ENCODE measurements at regions not wholly inside any gene's neighbourhood (a gene's known extent, or its start where the extent isn't known, plus 50 kb on each side); places are given as distances from the start of the nearest gene placed in this dataset.

DNA sequence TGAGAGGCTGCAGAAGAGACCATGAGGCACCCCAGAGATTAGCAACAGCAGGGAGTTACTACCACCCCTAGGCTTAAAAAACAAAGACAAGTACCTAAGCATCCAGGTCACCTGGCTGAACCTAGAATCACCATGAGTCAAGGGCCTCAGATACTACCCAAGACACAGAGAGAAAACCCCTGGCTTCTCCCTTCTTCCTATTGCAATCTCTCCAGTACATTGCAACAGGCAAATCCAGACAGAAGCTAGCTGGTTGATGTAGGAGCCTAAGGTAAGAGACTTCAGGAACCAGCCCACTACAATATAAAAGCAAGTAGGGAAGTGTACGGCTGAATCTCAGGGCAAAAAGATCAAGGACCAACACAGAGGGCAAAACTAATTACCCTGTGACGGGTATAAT, 367.2 kb downstream of the PLPP3 start:
- TF ChIP-seq POLR2A (IDR thresholded peaks at IDR 0.05; ENCODE audit: low read depth, low read length) = no peak
- TF ChIP-seq POLR2AphosphoS5 (IDR thresholded peaks at IDR 0.05; ENCODE audit: low read depth, low read length) = no peak
